ENCODE measurements at regions not wholly inside any gene's neighbourhood (a gene's known extent, or its start where the extent isn't known, plus 50 kb on each side); places are given as distances from the start of the nearest gene placed in this dataset.

- TF ChIP-seq CTCF (IDR thresholded peaks at IDR 0.05; ENCODE audit: low read depth, low read length) (no peak), MYC (IDR thresholded peaks at IDR 0.05; ENCODE audit: low read depth, low read length) (no peak), POLR2A (IDR thresholded peaks at IDR 0.05; ENCODE audit: extremely low read depth, insufficient read length) (no peak)
These were observed 106.3 kb upstream of the TBX3 start for GRCh38 chr12:114790276-114790675.
